Activated naive CD4-positive, alpha-beta T cell treated with anti-CD3 and anti-CD28 coated beads, Interleukin-2, amount 50 U/mL, for 16 hours (primary cell): ENCODE measurements at regions not wholly inside any gene's neighbourhood (a gene's known extent, or its start where the extent isn't known, plus 50 kb on each side); places are given as distances from the start of the nearest gene placed in this dataset.

Experiments used
- DNase-seq: peaks from one replicate; pipeline ENCODE4 v3.0.0-alpha.2; 2020

- no peak for DNase-seq
Observed at GRCh38 chr4:99712099-99712498, 54.5 kb upstream of the C4orf54 start.

- no peak for DNase-seq
Observed at GRCh38 chr4:99711657-99712056, 54.0 kb upstream of the C4orf54 start.

GRCh38 chr4:99710681-99711345 is 53.2 kb upstream of the C4orf54 start:
- DNase-seq: no peak

DNA sequence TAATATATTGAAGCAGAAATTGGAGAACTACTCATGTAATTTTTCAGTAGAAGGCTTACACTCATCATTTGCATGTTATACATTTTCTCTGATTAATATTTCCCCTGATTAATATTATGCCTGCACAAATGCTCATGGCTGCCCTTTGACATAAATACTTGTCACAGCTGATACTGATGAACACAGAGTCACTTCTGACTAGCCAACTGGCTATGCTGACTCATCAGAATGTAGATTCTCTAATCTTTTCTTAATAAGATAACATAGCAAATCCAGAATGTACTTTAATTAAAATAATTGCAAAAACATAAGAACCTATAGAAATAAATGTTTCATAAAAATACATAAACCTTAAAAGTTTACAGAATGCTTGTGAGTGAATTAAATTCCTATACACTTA is 52.4 kb upstream of the C4orf54 start:
- DNase-seq: no peak

DNA sequence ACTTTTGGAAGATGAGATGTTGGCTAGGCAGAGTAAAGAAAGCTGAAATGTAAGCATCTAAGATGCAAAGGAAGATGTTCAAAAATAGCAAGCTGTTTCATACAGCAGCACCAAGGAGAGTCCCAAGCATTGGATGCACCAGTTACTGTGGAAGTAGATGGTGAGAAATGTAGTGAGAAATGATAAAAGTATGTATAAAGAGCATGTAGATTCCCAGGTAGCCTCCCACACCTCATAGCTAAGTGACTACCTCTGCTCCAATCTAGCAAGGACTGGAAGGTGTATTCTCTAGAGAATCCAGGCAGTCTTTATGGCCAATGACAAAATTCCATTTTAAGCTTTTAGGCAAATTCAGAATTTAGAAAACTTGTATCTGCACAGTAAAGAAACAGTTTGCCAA is 50.9 kb upstream of the C4orf54 start:
- no peak for DNase-seq
